ENCODE measurements at regions not wholly inside any gene's neighbourhood (a gene's known extent, or its start where the extent isn't known, plus 50 kb on each side); places are given as distances from the start of the nearest gene placed in this dataset.
"Not testable (repeated sequence)": the region's sequence is repeated elsewhere in the genome, so short reads cannot be mapped to it uniquely, and the experiment has no call there.

GRCh38 chr14:105881021-105881930 lies 354.9 kb downstream of the TMEM121 start:
- no peaks in the 10 kb centered on the region for H3K27me3 Mint-ChIP-seq (ENCODE audit: low read depth, unreplicated experiment)
- Histone ChIP-seq H4K20me1 (ENCODE audit: insufficient read depth, low read length) (no peaks in the 10 kb centered on the region), H3K27me3 (ENCODE audit: insufficient read depth, low read length) (no peaks in the 10 kb centered on the region), H3K4me2 (ENCODE audit: low read length) (no peak overlapping the region), H3K36me3 (ENCODE audit: insufficient read depth, low read length) (no peaks in the 10 kb centered on the region), H3K9ac (ENCODE audit: low read length) (no peak overlapping the region), H3K4me3 (ENCODE audit: insufficient read depth, low read depth, low read length) (no peak overlapping the region), H3K4me1 (ENCODE audit: insufficient read depth, low read length) (no peaks in the 10 kb centered on the region), H2AFZ (ENCODE audit: low read depth, low read length) (no peak overlapping the region), H3K79me2 (ENCODE audit: insufficient read depth, low read length) (no peaks in the 10 kb centered on the region), H3K27ac (ENCODE audit: low read depth, low read length) (no peak overlapping the region), H3K9me3 (ENCODE audit: insufficient read depth, low read depth, low read length) (no peaks in the 10 kb centered on the region)
- H3K9me3 Mint-ChIP-seq (ENCODE audit: unreplicated experiment) = peaks cover 5% of the 10 kb centered on the region
- H3K27ac Mint-ChIP-seq (ENCODE audit: unreplicated experiment) = no peak overlapping the region
- H3K4me3 Mint-ChIP-seq (ENCODE audit: unreplicated experiment) = no peak overlapping the region
- DNase-seq (ENCODE audit: low read depth) (no peak), FAIRE-seq (no peak)
- H3K4me1 Mint-ChIP-seq (ENCODE audit: low read depth, unreplicated experiment) = no peaks in the 10 kb centered on the region
- no peaks in the 10 kb centered on the region for H3K36me3 Mint-ChIP-seq (ENCODE audit: low read depth, unreplicated experiment)
- TF ChIP-seq CTCF (IDR thresholded peaks at IDR 0.05; ENCODE audit: insufficient read depth, low read depth, low read length) (no peak), EZH2 (IDR thresholded peaks at IDR 0.05; ENCODE audit: insufficient read depth, low read length) (no peak)

GRCh38 chr14:105882011-105882410 lies 355.6 kb downstream of the TMEM121 start:
- FAIRE-seq; H3K4me1 ChIP-seq (ENCODE audit: insufficient read depth, low read length); H3K27me3 ChIP-seq (ENCODE audit: insufficient read depth, low read length); H2AFZ ChIP-seq (ENCODE audit: low read depth, low read length); H3K36me3 Mint-ChIP-seq (ENCODE audit: low read depth, unreplicated experiment); H3K4me3 ChIP-seq (ENCODE audit: insufficient read depth, low read depth, low read length); DNase-seq (ENCODE audit: low read depth); H3K4me2 ChIP-seq (ENCODE audit: low read length); H3K9me3 Mint-ChIP-seq (ENCODE audit: unreplicated experiment); H3K79me2 ChIP-seq (ENCODE audit: insufficient read depth, low read length); H3K27ac Mint-ChIP-seq (ENCODE audit: unreplicated experiment); H3K27ac ChIP-seq (ENCODE audit: low read depth, low read length); H3K4me3 Mint-ChIP-seq (ENCODE audit: unreplicated experiment); H3K27me3 Mint-ChIP-seq (ENCODE audit: low read depth, unreplicated experiment); H3K36me3 ChIP-seq (ENCODE audit: insufficient read depth, low read length); H4K20me1 ChIP-seq (ENCODE audit: insufficient read depth, low read length); H3K9ac ChIP-seq (ENCODE audit: low read length); H3K4me1 Mint-ChIP-seq (ENCODE audit: low read depth, unreplicated experiment); H3K9me3 ChIP-seq (ENCODE audit: insufficient read depth, low read depth, low read length): not testable (repeated sequence)

GRCh38 chr14:105882626-105883025 lies 356.2 kb downstream of the TMEM121 start:
- Histone ChIP-seq H3K4me3 (ENCODE audit: insufficient read depth, low read depth, low read length) (no peak overlapping the region), H3K4me1 (ENCODE audit: insufficient read depth, low read length) (no peaks in the 10 kb centered on the region), H3K9ac (ENCODE audit: low read length) (no peak overlapping the region), H3K27ac (ENCODE audit: low read depth, low read length) (no peak overlapping the region), H3K9me3 (ENCODE audit: insufficient read depth, low read depth, low read length) (no peaks in the 10 kb centered on the region), H3K79me2 (ENCODE audit: insufficient read depth, low read length) (no peaks in the 10 kb centered on the region), H3K4me2 (ENCODE audit: low read length) (no peak overlapping the region), H3K27me3 (ENCODE audit: insufficient read depth, low read length) (no peaks in the 10 kb centered on the region), H2AFZ (ENCODE audit: low read depth, low read length) (no peak overlapping the region), H3K36me3 (ENCODE audit: insufficient read depth, low read length) (no peaks in the 10 kb centered on the region), H4K20me1 (ENCODE audit: insufficient read depth, low read length) (no peaks in the 10 kb centered on the region)
- peaks cover 11% of the 10 kb centered on the region for H3K9me3 Mint-ChIP-seq (ENCODE audit: unreplicated experiment)
- H3K27ac Mint-ChIP-seq (ENCODE audit: unreplicated experiment) = no peak overlapping the region
- no peaks in the 10 kb centered on the region for H3K4me1 Mint-ChIP-seq (ENCODE audit: low read depth, unreplicated experiment)
- H3K4me3 Mint-ChIP-seq (ENCODE audit: unreplicated experiment) = no peak overlapping the region
- FAIRE-seq (no peak), DNase-seq (ENCODE audit: low read depth) (no peak)
- H3K27me3 Mint-ChIP-seq (ENCODE audit: low read depth, unreplicated experiment) = no peaks in the 10 kb centered on the region
- no peaks in the 10 kb centered on the region for H3K36me3 Mint-ChIP-seq (ENCODE audit: low read depth, unreplicated experiment)
- TF ChIP-seq CTCF (IDR thresholded peaks at IDR 0.05; ENCODE audit: insufficient read depth, low read depth, low read length) (no peak), EZH2 (IDR thresholded peaks at IDR 0.05; ENCODE audit: insufficient read depth, low read length) (no peak)
